ENCODE measurements at regions not wholly inside any gene's neighbourhood (a gene's known extent, or its start where the extent isn't known, plus 50 kb on each side); places are given as distances from the start of the nearest gene placed in this dataset.

DNA sequence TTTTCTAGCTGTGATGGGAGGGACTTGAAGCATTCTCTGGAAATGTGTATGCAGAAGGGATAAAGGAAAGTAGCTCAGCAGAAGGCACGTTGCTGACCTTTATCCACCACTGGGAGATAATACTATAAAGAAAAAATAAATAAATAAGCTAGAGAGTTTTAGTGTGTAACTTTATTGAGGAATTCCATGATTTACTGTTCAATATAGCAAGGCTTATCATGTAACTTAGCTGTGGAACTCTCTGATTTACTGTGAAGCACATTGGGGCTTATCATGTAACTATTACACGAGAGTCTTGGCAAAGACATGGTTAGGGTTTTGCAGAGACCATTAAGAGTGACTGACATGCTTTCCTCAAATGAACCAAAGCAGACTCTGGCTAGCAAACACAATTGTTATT is 316.1 kb upstream of the SNX7 start:
- TF ChIP-seq EZH2 (IDR thresholded peaks at IDR 0.05; ENCODE audit: insufficient read depth, poor library complexity, severe bottlenecking) (no peak), EZH2phosphoT487 (IDR thresholded peaks at IDR 0.05; ENCODE audit: insufficient read depth, low read depth) (no peak)
